ENCODE measurements at regions not wholly inside any gene's neighbourhood (a gene's known extent, or its start where the extent isn't known, plus 50 kb on each side); places are given as distances from the start of the nearest gene placed in this dataset.

GRCh38 chr2:7472465-7472864 lies 555.3 kb downstream of the RNF144A start:
- Histone ChIP-seq H4K20me1 (ENCODE audit: insufficient read depth) (no peaks in the 10 kb centered on the region), H3K4me1 (ENCODE audit: low read depth, poor library complexity, severe bottlenecking) (no peaks in the 10 kb centered on the region), H3K4me2 (no peak overlapping the region), H3K27ac (no peak overlapping the region), H3K9ac (no peak overlapping the region), H3K79me2 (ENCODE audit: insufficient read depth, low read depth) (no peaks in the 10 kb centered on the region), H3K36me3 (ENCODE audit: insufficient read depth) (no peaks in the 10 kb centered on the region), H3K4me3 (IDR thresholded peaks at IDR 0.05; ENCODE audit: insufficient read depth, low read depth, low read length) (no peak overlapping the region), H2AFZ (ENCODE audit: low read depth) (no peak overlapping the region), H3K27me3 (ENCODE audit: insufficient read depth, low read depth) (no peaks in the 10 kb centered on the region)
- TF ChIP-seq, protein P1, sequence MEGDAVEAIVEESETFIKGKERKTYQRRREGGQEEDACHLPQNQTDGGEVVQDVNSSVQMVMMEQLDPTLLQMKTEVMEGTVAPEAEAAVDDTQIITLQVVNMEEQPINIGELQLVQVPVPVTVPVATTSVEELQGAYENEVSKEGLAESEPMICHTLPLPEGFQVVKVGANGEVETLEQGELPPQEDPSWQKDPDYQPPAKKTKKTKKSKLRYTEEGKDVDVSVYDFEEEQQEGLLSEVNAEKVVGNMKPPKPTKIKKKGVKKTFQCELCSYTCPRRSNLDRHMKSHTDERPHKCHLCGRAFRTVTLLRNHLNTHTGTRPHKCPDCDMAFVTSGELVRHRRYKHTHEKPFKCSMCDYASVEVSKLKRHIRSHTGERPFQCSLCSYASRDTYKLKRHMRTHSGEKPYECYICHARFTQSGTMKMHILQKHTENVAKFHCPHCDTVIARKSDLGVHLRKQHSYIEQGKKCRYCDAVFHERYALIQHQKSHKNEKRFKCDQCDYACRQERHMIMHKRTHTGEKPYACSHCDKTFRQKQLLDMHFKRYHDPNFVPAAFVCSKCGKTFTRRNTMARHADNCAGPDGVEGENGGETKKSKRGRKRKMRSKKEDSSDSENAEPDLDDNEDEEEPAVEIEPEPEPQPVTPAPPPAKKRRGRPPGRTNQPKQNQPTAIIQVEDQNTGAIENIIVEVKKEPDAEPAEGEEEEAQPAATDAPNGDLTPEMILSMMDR (conservative IDR thresholded peaks at IDR 0.05; ENCODE audit: low read depth, low read length): no peak

GRCh38 chr2:7473135-7473771 lies 556.0 kb downstream of the RNF144A start:
- Histone ChIP-seq H3K27ac (no peak overlapping the region), H2AFZ (ENCODE audit: low read depth) (no peak overlapping the region), H3K4me3 (IDR thresholded peaks at IDR 0.05; ENCODE audit: insufficient read depth, low read depth, low read length) (no peak overlapping the region), H3K4me2 (no peak overlapping the region), H3K36me3 (ENCODE audit: insufficient read depth) (no peaks in the 10 kb centered on the region), H3K27me3 (ENCODE audit: insufficient read depth, low read depth) (no peaks in the 10 kb centered on the region), H3K9ac (no peak overlapping the region), H3K4me1 (ENCODE audit: low read depth, poor library complexity, severe bottlenecking) (no peaks in the 10 kb centered on the region), H3K79me2 (ENCODE audit: insufficient read depth, low read depth) (no peaks in the 10 kb centered on the region), H4K20me1 (ENCODE audit: insufficient read depth) (no peaks in the 10 kb centered on the region)
- TF ChIP-seq, protein P1 (conservative IDR thresholded peaks at IDR 0.05; ENCODE audit: low read depth, low read length): no peak

- TF ChIP-seq, protein P1 (conservative IDR thresholded peaks at IDR 0.05; ENCODE audit: low read depth, low read length): no peak
- no peaks in the 10 kb centered on the region for H3K79me2 ChIP-seq (ENCODE audit: insufficient read depth, low read depth)
- no peaks in the 10 kb centered on the region for H3K27me3 ChIP-seq (ENCODE audit: insufficient read depth, low read depth)
- H2AFZ ChIP-seq (ENCODE audit: low read depth): no peak overlapping the region
- H3K27ac ChIP-seq: no peak overlapping the region
- no peaks in the 10 kb centered on the region for H3K4me1 ChIP-seq (ENCODE audit: low read depth, poor library complexity, severe bottlenecking)
- no peaks in the 10 kb centered on the region for H3K36me3 ChIP-seq (ENCODE audit: insufficient read depth)
- no peak overlapping the region for H3K4me2 ChIP-seq
- H3K4me3 ChIP-seq (IDR thresholded peaks at IDR 0.05; ENCODE audit: insufficient read depth, low read depth, low read length): no peak overlapping the region
- H4K20me1 ChIP-seq (ENCODE audit: insufficient read depth): no peaks in the 10 kb centered on the region
- H3K9ac ChIP-seq: no peak overlapping the region
Observed at GRCh38 chr2:7476371-7476770, 559.2 kb downstream of the RNF144A start.

GRCh38 chr2:7479603-7480002 lies 562.4 kb downstream of the RNF144A start:
- TF ChIP-seq, protein P1 (conservative IDR thresholded peaks at IDR 0.05; ENCODE audit: low read depth, low read length): no peak
- Histone ChIP-seq H3K36me3 (ENCODE audit: insufficient read depth) (no peaks in the 10 kb centered on the region), H2AFZ (ENCODE audit: low read depth) (no peak overlapping the region), H3K4me3 (IDR thresholded peaks at IDR 0.05; ENCODE audit: insufficient read depth, low read depth, low read length) (no peak overlapping the region), H3K79me2 (ENCODE audit: insufficient read depth, low read depth) (no peaks in the 10 kb centered on the region), H3K27ac (no peak overlapping the region), H3K4me2 (no peak overlapping the region), H3K9ac (no peak overlapping the region), H3K4me1 (ENCODE audit: low read depth, poor library complexity, severe bottlenecking) (no peaks in the 10 kb centered on the region), H4K20me1 (ENCODE audit: insufficient read depth) (no peaks in the 10 kb centered on the region), H3K27me3 (ENCODE audit: insufficient read depth, low read depth) (no peaks in the 10 kb centered on the region)

Data from KMS-11 (cell line).